ENCODE measurements at regions not wholly inside any gene's neighbourhood (a gene's known extent, or its start where the extent isn't known, plus 50 kb on each side); places are given as distances from the start of the nearest gene placed in this dataset.

- no peaks in the 10 kb centered on the region for H3K27me3 ChIP-seq (ENCODE audit: insufficient read depth, low read depth)
- H4K20me1 ChIP-seq (ENCODE audit: insufficient read depth), result no peaks in the 10 kb centered on the region
- no peak for TF ChIP-seq CTCF (conservative IDR thresholded peaks at IDR 0.05; ENCODE audit: low read depth, low read length)
- H3K9ac ChIP-seq, result no peak overlapping the region
- H3K79me2 ChIP-seq (ENCODE audit: insufficient read depth, low read depth), result no peaks in the 10 kb centered on the region
- H3K36me3 ChIP-seq (ENCODE audit: insufficient read depth), result no peaks in the 10 kb centered on the region
- H3K4me2 ChIP-seq, result no peak overlapping the region
- no peak overlapping the region for H3K4me3 ChIP-seq (IDR thresholded peaks at IDR 0.05; ENCODE audit: insufficient read depth, low read depth, low read length)
- no peak overlapping the region for H2AFZ ChIP-seq (ENCODE audit: low read depth)
- no peaks in the 10 kb centered on the region for H3K4me1 ChIP-seq (ENCODE audit: low read depth, poor library complexity, severe bottlenecking)
- no peak overlapping the region for H3K27ac ChIP-seq
Measured at GRCh38 chr14:87824266-87824665, 168.7 kb downstream of the GALC start.

GRCh38 chr14:87816416-87816815 lies 176.6 kb downstream of the GALC start:
- no peak overlapping the region for H3K9ac ChIP-seq
- TF ChIP-seq CTCF (conservative IDR thresholded peaks at IDR 0.05; ENCODE audit: low read depth, low read length), result no peak

GRCh38 chr14:87815121-87815520 lies 177.9 kb downstream of the GALC start:
- Histone ChIP-seq H3K27me3 (ENCODE audit: insufficient read depth, low read depth) (no peaks in the 10 kb centered on the region), H4K20me1 (ENCODE audit: insufficient read depth) (no peaks in the 10 kb centered on the region), H3K36me3 (ENCODE audit: insufficient read depth) (no peaks in the 10 kb centered on the region), H3K4me3 (IDR thresholded peaks at IDR 0.05; ENCODE audit: insufficient read depth, low read depth, low read length) (no peak overlapping the region), H3K27ac (no peak overlapping the region), H2AFZ (ENCODE audit: low read depth) (no peak overlapping the region), H3K4me1 (ENCODE audit: low read depth, poor library complexity, severe bottlenecking) (no peaks in the 10 kb centered on the region), H3K79me2 (ENCODE audit: insufficient read depth, low read depth) (no peaks in the 10 kb centered on the region), H3K4me2 (no peak overlapping the region), H3K9ac (no peak overlapping the region)
- no peak for TF ChIP-seq CTCF (conservative IDR thresholded peaks at IDR 0.05; ENCODE audit: low read depth, low read length)

More at GRCh38 chr14:87816416-87816815, 176.6 kb downstream of the GALC start:
- Histone ChIP-seq H4K20me1 (ENCODE audit: insufficient read depth) (no peaks in the 10 kb centered on the region), H3K4me1 (ENCODE audit: low read depth, poor library complexity, severe bottlenecking) (no peaks in the 10 kb centered on the region), H3K4me2 (no peak overlapping the region), H3K4me3 (IDR thresholded peaks at IDR 0.05; ENCODE audit: insufficient read depth, low read depth, low read length) (no peak overlapping the region), H2AFZ (ENCODE audit: low read depth) (no peak overlapping the region), H3K79me2 (ENCODE audit: insufficient read depth, low read depth) (no peaks in the 10 kb centered on the region), H3K27ac (no peak overlapping the region), H3K36me3 (ENCODE audit: insufficient read depth) (no peaks in the 10 kb centered on the region), H3K27me3 (ENCODE audit: insufficient read depth, low read depth) (no peaks in the 10 kb centered on the region)

- Histone ChIP-seq H3K27ac (no peak overlapping the region), H3K4me2 (no peak overlapping the region), H3K4me3 (IDR thresholded peaks at IDR 0.05; ENCODE audit: insufficient read depth, low read depth, low read length) (no peak overlapping the region)
Measured at GRCh38 chr14:87813686-87814085, 179.3 kb downstream of the GALC start.

More at GRCh38 chr14:87813686-87814085, 179.3 kb downstream of the GALC start:
- H3K9ac ChIP-seq, result no peak overlapping the region
- H3K4me1 ChIP-seq (ENCODE audit: low read depth, poor library complexity, severe bottlenecking), result no peaks in the 10 kb centered on the region
- no peaks in the 10 kb centered on the region for H3K27me3 ChIP-seq (ENCODE audit: insufficient read depth, low read depth)
- no peak overlapping the region for H2AFZ ChIP-seq (ENCODE audit: low read depth)
- no peaks in the 10 kb centered on the region for H3K79me2 ChIP-seq (ENCODE audit: insufficient read depth, low read depth)
- H4K20me1 ChIP-seq (ENCODE audit: insufficient read depth), result no peaks in the 10 kb centered on the region
- H3K36me3 ChIP-seq (ENCODE audit: insufficient read depth), result no peaks in the 10 kb centered on the region
- no peak for TF ChIP-seq CTCF (conservative IDR thresholded peaks at IDR 0.05; ENCODE audit: low read depth, low read length)

Data from KMS-11 (cell line).